Fibroblast of mammary gland (primary cell): ENCODE measurements at regions not wholly inside any gene's neighbourhood (a gene's known extent, or its start where the extent isn't known, plus 50 kb on each side); places are given as distances from the start of the nearest gene placed in this dataset.
"Not testable (repeated sequence)": the region's sequence is repeated elsewhere in the genome, so short reads cannot be mapped to it uniquely, and the experiment has no call there.

ENCODE experiments used
- DNase-seq: peaks from one replicate; pipeline ENCODE4 v3.0.0-alpha.2; 2010; ENCODE audit warnings: low read depth
- H3K4me3 ChIP-seq: 2 replicates; pipeline ENCODE4 v1.5.1; 2011; ENCODE audit warnings: low read depth, mild to moderate bottlenecking, low read length, moderate library complexity; ENCODE audit not compliant: control insufficient read depth

DNA sequence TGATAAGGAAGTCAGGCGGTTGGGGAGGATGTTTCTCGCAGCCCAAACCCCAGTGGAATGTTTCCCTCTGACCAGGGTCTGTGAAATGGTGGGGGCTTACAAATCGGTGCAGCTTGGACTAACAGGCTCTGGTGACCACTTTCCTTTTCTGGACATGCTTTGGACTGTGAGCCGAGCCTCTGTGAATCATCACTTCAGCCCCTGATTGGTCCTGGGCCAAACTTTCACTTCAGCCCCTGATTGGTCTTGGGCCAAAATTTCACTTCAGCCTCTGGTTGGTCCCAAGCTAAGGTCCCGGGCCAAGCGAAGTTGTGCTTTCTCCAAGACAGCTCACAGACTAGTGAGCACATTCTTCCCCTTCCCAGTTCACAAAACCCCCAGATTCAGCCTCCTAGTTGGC lies 223.7 kb upstream of the ANKRD20A1 start:
- not testable (repeated sequence) for DNase-seq, H3K4me3 ChIP-seq

GRCh38 chr9:67611900-67612299 lies 246.8 kb upstream of the ANKRD20A1 start:
- not testable (repeated sequence) for DNase-seq, H3K4me3 ChIP-seq

GRCh38 chr9:67609872-67610271 lies 248.9 kb upstream of the ANKRD20A1 start:
- not testable (repeated sequence) for H3K4me3 ChIP-seq, DNase-seq

- not testable (repeated sequence) for DNase-seq, H3K4me3 ChIP-seq
These were observed 249.3 kb upstream of the ANKRD20A1 start for GRCh38 chr9:67609435-67609834.

DNA sequence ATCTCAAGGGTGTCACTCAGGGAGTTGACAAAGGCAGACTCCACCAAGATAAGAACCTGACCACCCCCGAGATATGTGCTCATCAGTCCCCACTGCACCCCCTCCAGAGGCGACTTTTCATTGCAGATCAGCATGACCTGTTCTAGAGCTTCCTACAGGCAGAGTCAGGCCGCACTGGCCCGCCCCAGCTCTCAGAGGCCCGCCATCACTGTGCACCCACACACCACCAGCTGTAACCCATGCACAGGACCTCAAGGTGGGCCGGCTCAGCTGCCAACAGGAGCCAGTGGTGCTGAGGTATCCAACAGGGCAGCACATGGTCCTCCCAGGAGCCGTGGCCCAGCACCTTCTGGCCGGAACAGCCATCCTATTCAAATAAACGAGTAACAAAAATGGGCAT lies 253.6 kb upstream of the ANKRD20A1 start:
- H3K4me3 ChIP-seq, DNase-seq: not testable (repeated sequence)

DNA sequence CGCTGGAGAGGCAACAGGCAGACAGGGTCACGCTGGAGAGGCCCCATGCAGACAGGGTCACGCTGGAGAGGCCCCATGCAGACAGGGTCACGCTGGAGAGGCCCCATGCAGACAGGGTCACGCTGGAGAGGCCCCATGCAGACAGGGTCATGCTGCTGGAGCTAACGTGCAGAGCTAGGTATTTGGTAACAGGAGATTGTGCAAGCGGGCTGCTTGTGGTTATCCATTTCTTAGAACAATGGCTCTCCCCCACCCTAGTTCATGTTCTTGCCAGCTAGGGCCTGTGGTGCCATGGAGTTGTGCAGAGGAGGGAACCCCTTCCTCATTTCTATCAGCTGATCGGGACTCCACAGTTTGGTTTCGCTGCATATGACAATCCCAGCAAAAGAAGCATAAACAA lies 255.1 kb upstream of the ANKRD20A1 start:
- not testable (repeated sequence) for H3K4me3 ChIP-seq, DNase-seq

GRCh38 chr9:67592424-67592823 lies 266.3 kb upstream of the ANKRD20A1 start:
- H3K4me3 ChIP-seq, DNase-seq: not testable (repeated sequence)

DNA sequence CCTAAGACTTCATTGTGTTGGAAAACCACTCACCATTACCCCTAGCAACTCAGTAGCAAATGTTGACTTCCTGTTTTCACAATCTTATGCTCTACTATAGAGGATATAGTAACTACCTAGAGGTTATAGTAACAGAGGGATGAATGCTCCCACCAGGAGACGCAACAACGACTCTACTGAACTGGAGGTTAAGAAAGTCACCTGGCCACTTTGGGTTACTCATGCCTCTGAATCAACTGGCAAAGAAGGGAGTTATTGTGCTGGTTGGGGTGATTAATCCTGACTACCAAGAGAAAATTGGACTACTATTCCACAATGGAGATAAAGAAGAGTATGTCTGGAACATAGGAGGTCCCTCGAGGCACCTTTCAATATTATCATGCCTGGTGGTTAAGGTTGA lies 302.9 kb upstream of the ANKRD20A1 start:
- DNase-seq, H3K4me3 ChIP-seq: not testable (repeated sequence)

DNA sequence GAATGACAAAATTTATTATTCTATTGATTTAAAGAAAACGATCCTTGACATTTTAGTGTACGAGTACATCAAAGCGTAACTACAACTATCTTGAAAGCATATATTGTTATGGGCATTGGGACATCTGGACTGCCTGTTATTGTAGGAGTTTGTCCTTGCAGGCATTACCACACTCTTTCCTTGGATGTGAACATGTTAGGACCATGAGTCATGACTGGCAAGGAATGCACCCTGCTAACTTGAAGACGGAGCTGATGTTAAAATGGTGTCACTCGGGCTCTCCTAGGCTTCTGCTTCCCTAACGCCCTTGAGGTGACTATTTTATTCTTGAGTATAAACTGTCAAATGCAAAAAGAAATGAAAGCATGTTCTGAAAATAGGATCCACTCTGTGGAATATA lies 308.7 kb upstream of the ANKRD20A1 start:
- DNase-seq, H3K4me3 ChIP-seq: not testable (repeated sequence)

GRCh38 chr9:67529834-67530233 lies 328.9 kb upstream of the ANKRD20A1 start:
- H3K4me3 ChIP-seq, DNase-seq: not testable (repeated sequence)

GRCh38 chr9:67516938-67517337 lies 341.8 kb upstream of the ANKRD20A1 start:
- not testable (repeated sequence) for DNase-seq, H3K4me3 ChIP-seq

GRCh38 chr9:67514587-67514986 lies 344.1 kb upstream of the ANKRD20A1 start:
- DNase-seq, H3K4me3 ChIP-seq: not testable (repeated sequence)

GRCh38 chr9:67503728-67504369 lies 354.9 kb upstream of the ANKRD20A1 start:
- DNase-seq, H3K4me3 ChIP-seq: not testable (repeated sequence)

GRCh38 chr9:67492028-67492427 lies 366.7 kb upstream of the ANKRD20A1 start:
- not testable (repeated sequence) for DNase-seq, H3K4me3 ChIP-seq

DNA sequence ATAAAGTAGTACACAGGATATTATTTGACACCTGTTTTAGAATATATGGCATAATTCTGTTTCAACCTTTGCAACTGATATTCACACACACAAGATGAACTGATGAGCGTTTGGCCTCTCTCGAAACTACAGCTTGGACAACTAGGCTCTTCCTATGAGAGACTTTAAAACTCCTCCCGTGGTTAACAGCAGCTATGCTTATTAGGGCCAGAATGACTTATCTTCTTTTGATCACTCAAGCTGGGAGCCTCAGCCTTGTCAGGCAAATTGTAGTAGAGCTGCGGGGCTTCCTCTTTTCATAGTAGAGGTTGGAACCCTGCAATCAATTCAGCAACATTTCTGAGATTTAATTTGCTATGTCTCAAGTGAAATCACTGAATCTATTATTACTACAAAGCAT lies 381.3 kb upstream of the ANKRD20A1 start:
- H3K4me3 ChIP-seq, DNase-seq: not testable (repeated sequence)

DNA sequence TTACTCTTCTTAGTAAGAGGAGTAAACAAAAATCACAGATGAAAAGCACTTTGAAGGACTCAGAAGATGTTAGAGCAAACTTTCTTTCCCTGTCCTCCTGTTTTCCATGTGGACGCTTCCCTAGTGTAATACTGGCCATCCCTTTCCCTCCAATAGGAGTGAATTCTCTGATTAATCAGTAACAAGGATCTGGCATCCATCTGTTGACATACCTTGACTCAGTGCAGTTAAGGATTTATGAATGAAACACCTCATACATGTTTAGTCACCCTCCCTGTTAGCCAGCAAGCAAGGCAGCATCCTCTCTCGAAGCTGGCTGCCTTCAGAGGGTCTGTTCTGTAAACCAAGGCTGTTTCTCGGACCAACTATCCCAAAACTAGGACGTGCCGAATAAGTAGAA lies 388.0 kb upstream of the ANKRD20A1 start:
- DNase-seq, H3K4me3 ChIP-seq: not testable (repeated sequence)

DNA sequence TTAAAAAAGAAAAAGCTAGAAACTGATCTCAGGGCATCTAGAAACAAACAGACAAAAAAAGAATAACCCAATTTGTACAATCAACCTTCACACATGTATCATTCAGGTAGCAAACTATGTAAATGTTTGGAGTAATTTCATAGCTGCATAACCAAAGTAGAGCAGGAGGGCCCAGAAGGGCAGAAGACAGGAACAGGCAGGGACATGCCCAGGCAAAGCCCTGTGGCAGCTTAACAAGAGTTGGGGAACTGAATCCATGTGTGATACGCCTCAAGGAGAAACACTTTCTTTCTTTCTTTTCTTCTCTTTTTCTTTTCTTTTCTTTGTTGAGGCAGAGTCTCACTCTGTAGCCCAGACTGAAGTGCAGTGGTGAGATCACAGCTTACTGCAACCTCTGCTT lies 390.4 kb upstream of the ANKRD20A1 start:
- not testable (repeated sequence) for DNase-seq

DNA sequence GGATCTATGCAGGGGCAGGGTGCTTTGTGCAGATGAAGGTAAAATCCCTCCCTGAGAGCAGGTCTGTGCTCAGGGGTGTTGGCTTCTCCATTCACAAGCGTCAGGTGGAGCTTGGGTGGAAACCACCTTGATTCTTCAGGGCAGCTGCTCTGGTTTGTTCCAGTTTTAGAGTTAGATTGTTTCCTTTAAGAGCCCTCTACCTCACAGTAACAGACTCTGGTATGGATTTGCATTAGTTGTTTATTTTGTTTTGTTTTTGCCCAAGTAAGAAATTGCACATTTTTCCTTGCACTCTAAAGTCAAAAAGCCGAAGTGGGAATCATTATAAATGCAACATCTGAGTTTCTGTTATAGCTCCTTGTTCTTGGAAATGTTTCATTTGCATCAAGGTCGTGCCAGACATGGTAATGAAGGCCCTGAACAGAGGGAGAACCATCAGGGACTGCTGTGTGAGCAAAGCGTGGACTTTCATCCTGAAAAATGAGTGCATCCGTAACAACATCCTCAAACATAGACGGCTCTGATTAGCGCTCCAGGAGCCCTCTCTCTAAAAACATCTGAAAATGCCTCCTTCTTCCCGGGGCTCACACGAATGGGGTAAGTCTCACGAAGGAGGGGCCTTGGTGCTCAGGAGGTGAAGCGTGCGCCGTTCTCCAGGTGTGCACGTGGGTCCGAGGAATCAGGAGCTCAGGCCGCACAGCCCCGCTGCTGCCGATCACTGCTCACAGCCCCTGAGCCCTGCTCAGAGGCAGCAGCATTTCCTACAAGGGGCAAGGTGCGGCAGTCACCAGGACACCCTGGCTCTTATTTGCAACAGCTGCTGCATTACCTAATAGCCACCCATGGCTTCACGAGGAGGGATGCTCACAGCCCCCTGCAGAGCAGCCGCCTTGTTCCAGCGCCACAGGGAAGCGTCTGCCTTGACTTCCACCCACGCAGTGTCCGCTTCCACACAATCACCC lies 396.7 kb upstream of the ANKRD20A1 start:
- not testable (repeated sequence) for H3K4me3 ChIP-seq, DNase-seq

More for the DNA sequence above, 390.4 kb upstream of the ANKRD20A1 start:
- H3K4me3 ChIP-seq = not testable (repeated sequence)

GRCh38 chr9:67452941-67453340 lies 405.8 kb upstream of the ANKRD20A1 start:
- not testable (repeated sequence) for H3K4me3 ChIP-seq, DNase-seq
